ENCODE measurements at regions not wholly inside any gene's neighbourhood (a gene's known extent, or its start where the extent isn't known, plus 50 kb on each side); places are given as distances from the start of the nearest gene placed in this dataset.

DNA sequence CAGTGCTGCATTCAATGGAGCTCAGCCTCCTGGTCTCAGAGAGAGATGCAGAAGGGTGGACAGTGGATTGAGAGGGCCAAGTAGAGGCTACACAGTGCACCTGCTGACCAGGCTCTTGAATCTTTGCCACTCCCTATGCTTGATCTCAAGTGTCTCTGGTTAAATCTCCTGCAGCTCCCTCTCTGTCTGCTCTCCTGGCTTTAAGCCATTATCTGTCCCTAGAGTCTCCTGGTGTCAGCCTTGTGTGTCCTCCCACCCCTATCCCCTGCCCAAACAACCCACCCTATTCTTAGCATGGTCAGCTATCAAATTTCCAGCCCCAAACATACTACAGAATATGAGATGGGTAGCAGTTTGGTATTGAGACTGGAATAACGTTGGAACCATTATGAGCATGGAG is 479.3 kb upstream of the CELF2 start:
- H3K27me3 ChIP-seq, result no peaks in the 10 kb centered on the region
- H3K4me3 ChIP-seq, result no peak overlapping the region
- H3K9me3 ChIP-seq, result no peaks in the 10 kb centered on the region
- 50 to 73% methylated on average over 1 of the region's 1 CpG for WGBS, 2 donors
- no peak for TF ChIP-seq POLR2A (IDR thresholded peaks at IDR 0.05)
- TF ChIP-seq, protein P1, sequence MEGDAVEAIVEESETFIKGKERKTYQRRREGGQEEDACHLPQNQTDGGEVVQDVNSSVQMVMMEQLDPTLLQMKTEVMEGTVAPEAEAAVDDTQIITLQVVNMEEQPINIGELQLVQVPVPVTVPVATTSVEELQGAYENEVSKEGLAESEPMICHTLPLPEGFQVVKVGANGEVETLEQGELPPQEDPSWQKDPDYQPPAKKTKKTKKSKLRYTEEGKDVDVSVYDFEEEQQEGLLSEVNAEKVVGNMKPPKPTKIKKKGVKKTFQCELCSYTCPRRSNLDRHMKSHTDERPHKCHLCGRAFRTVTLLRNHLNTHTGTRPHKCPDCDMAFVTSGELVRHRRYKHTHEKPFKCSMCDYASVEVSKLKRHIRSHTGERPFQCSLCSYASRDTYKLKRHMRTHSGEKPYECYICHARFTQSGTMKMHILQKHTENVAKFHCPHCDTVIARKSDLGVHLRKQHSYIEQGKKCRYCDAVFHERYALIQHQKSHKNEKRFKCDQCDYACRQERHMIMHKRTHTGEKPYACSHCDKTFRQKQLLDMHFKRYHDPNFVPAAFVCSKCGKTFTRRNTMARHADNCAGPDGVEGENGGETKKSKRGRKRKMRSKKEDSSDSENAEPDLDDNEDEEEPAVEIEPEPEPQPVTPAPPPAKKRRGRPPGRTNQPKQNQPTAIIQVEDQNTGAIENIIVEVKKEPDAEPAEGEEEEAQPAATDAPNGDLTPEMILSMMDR (IDR thresholded peaks at IDR 0.05), result no peak
- intact Hi-C loops (cut with DNase I), result no loop called here
- no peak for DNase-seq
- H3K36me3 ChIP-seq, result no peaks in the 10 kb centered on the region
- no peak overlapping the region for H3K27ac ChIP-seq
- no peaks in the 10 kb centered on the region for H3K4me1 ChIP-seq

DNA sequence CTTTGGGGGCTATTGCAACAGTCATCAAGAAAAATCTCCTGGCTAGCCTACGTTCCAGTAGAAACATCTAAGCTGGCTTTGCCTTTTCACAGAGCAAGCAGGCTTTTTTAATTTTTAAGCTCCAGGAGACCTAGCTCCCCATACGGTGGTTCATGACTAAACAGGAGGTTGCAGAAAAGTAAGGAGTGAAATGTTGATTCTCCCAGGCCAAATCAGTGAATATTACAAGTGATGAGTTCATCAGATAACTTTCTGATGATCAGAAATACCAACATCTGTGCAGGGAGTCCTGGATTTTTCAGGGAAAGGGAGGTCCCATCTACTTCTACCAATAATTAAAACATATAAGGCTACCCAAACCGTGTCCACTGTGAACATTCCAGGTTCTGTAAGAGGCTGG is 477.3 kb upstream of the CELF2 start:
- no peaks in the 10 kb centered on the region for H3K4me1 ChIP-seq
- H3K4me3 ChIP-seq, result no peak overlapping the region
- no peaks in the 10 kb centered on the region for H3K36me3 ChIP-seq

DNA sequence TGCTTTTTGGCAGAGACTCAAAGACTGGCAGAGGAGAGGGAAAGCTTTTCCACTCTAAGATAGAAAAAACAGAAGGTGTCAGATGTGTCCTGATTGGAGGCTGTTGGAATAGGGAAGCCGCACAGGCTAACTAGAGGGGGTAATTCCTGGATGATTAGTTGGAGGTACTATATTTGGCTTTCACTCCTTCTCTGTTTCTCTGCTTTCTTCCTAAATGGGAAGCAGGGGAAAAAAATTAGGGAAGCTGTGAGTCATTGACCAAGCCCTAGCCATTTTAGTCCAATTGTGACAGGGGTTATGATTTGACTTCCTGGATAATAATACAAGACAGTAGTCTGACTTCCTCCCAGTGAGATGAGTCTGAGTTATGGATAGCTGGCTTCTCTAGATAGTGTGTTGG is 475.2 kb upstream of the CELF2 start:
- H3K4me3 ChIP-seq, result no peak overlapping the region
- no peaks in the 10 kb centered on the region for H3K9me3 ChIP-seq
- 64 to 67% methylated on average over 1 of the region's 1 CpG for WGBS, 2 donors
- intact Hi-C loops (cut with DNase I), result no loop called here
- no peak overlapping the region for H3K27ac ChIP-seq
- DNase-seq, result no peak
- no peaks in the 10 kb centered on the region for H3K4me1 ChIP-seq
- no peaks in the 10 kb centered on the region for H3K27me3 ChIP-seq
- no peaks in the 10 kb centered on the region for H3K36me3 ChIP-seq
- no peak for TF ChIP-seq POLR2A (IDR thresholded peaks at IDR 0.05)
- TF ChIP-seq, protein P1 (IDR thresholded peaks at IDR 0.05), result no peak

More for the DNA sequence above, 477.3 kb upstream of the CELF2 start:
- no peak for DNase-seq
- H3K9me3 ChIP-seq, result no peaks in the 10 kb centered on the region
- H3K27me3 ChIP-seq, result no peaks in the 10 kb centered on the region
- WGBS, 2 donors, result 59 to 74% methylated on average over 3 of the region's 3 CpGs
- intact Hi-C loops (cut with DNase I), result no loop called here
- H3K27ac ChIP-seq, result no peak overlapping the region
- TF ChIP-seq, protein P1 (IDR thresholded peaks at IDR 0.05), result no peak
- TF ChIP-seq POLR2A (IDR thresholded peaks at IDR 0.05), result no peak

DNA sequence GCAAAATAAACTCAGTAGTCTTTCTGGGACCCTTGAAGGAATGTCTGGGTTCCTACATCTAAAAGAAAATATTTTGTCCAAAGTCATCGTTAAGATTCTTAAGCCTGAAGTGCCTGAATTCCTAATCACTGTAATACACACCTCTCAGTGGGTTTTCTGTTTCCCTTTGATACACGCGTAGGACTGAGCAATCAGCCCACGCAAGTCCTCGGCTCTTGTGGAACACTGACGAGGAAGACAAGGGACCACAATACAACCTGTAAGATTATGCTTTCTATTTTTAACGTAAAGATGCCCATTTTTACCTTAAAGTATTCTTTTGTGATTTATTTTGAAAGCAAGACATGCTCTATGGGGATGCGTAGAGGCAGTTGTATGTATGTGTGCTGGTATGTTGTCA is 472.8 kb upstream of the CELF2 start:
- no peaks in the 10 kb centered on the region for H3K4me1 ChIP-seq
- intact Hi-C loops (cut with DNase I), result no loop called here
- no peak for DNase-seq
- H3K9me3 ChIP-seq, result no peaks in the 10 kb centered on the region
- no peaks in the 10 kb centered on the region for H3K27me3 ChIP-seq
- no peaks in the 10 kb centered on the region for H3K36me3 ChIP-seq
- no peak overlapping the region for H3K27ac ChIP-seq
- H3K4me3 ChIP-seq, result no peak overlapping the region
- 68 to 79% methylated on average over 8 of the region's 8 CpGs for WGBS, 2 donors
- no peak for TF ChIP-seq POLR2A (IDR thresholded peaks at IDR 0.05)
- TF ChIP-seq, protein P1 (IDR thresholded peaks at IDR 0.05), result no peak

DNA sequence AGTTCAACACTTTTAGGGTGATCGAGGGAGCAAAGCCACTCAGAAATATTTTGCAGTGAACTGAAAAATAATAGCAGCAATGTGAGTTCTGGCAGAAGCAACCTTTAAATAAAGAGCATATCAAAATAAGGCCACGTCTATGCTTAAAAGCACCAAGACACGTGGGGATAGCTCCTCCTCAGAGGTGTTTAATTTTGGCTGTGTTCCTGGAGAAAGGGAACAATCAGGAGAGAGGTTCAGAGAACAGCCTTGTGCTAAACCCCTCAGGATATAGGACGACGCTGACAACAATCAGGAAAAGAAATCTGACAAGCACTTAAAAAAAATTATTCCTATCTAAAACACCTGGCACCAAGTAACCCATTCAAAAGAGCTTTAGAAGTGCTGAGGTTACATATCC is 471.9 kb upstream of the CELF2 start:
- Histone ChIP-seq H3K4me3 (no peak overlapping the region), H3K9me3 (no peaks in the 10 kb centered on the region), H3K27me3 (no peaks in the 10 kb centered on the region), H3K4me1 (no peaks in the 10 kb centered on the region), H3K36me3 (no peaks in the 10 kb centered on the region), H3K27ac (no peak overlapping the region)
- TF ChIP-seq POLR2A (IDR thresholded peaks at IDR 0.05), result no peak
- TF ChIP-seq, protein P1 (IDR thresholded peaks at IDR 0.05), result no peak
- 9 to 40% methylated on average over 5 of the region's 5 CpGs for WGBS, 2 donors
- DNase-seq, result no peak
- intact Hi-C loops (cut with DNase I), result no loop called here

Data from esophagus squamous epithelium (tissue), 5 donors.